ENCODE measurements at regions not wholly inside any gene's neighbourhood (a gene's known extent, or its start where the extent isn't known, plus 50 kb on each side); places are given as distances from the start of the nearest gene placed in this dataset.

GRCh38 chr2:193693758-193694157 lies 1499.0 kb upstream of the TMEFF2 start:
- CTCF ChIA-PET, result interaction anchor here (1.0 to 5.0 kb wide), 2 partner anchors 192 to 270 kb away, joined by 4 to 49 read pairs; no protein-coding TSS in a partner anchor
- Histone ChIP-seq H3K9ac (replicated peaks; ENCODE audit: extremely low read depth, insufficient read depth, low read length) (no peak overlapping the region), H3K27me3 (ENCODE audit: control insufficient read depth in 2 of 2, insufficient read depth in 2 of 2, low read length in 2 of 2) (no peaks in the 10 kb centered on the region), H3K4me1 (ENCODE audit: control insufficient read depth, extremely low read depth, insufficient read depth, low read length) (no peaks in the 10 kb centered on the region), H2AFZ (ENCODE audit: low read depth, low read length) (peak overlapping the region; percentile 45), H3K4me2 (ENCODE audit: insufficient read depth, low read length) (no peak overlapping the region), H3K9me3 (replicated peaks; ENCODE audit: control insufficient read depth, insufficient read depth, low read length) (no peaks in the 10 kb centered on the region), H3K27ac (ENCODE audit: insufficient read depth, low read depth, low read length) (no peak overlapping the region), H3K9me1 (replicated peaks; ENCODE audit: control insufficient read depth, extremely low read depth, insufficient read depth, low read length) (no peaks in the 10 kb centered on the region), H3K79me2 (ENCODE audit: control insufficient read depth, insufficient read depth, low read length) (no peaks in the 10 kb centered on the region), H4K20me1 (replicated peaks; ENCODE audit: control insufficient read depth, extremely low read depth, insufficient read depth, low read length) (no peaks in the 10 kb centered on the region), H3K4me3 (replicated peaks in 1 of 3; ENCODE audit: insufficient read depth in 1 of 3, low read depth in 1 of 3, low read length in 3 of 3) (no peak overlapping the region), H3K36me3 (ENCODE audit: control insufficient read depth in 2 of 2, extremely low read depth in 1 of 2, insufficient read depth in 2 of 2, low read length in 2 of 2) (no peaks in the 10 kb centered on the region)
- no TSS peak for BruUV-seq (replicated peaks)
- POLR2A ChIA-PET, result no interaction called here
- intact Hi-C loops (cut with micrococcal nuclease), result loop anchor here (2.0 kb wide), 1 partner anchor 1125 kb away; no protein-coding TSS in a partner anchor
- DNase-seq (ENCODE audit: low read depth, low spot score), result no peak
- peak; percentile 12 for FAIRE-seq
- dilution Hi-C loops (cut with MboI; ENCODE audit: extremely low pct_ligation_motif_present, low sequenced_read_pairs), result no loop called here
- TF ChIP-seq GATA2 (IDR thresholded peaks at IDR 0.05; ENCODE audit: insufficient read depth, insufficient read length, low read depth, low read length) (no peak), EZH2 (IDR thresholded peaks at IDR 0.05; ENCODE audit: borderline replicate concordance, low read depth, low read length, severe bottlenecking) (no peak), POLR2A (IDR thresholded peaks at IDR 0.05; ENCODE audit: low read depth, low read length) (no peak), CTCF (IDR thresholded peaks at IDR 0.05; ENCODE audit: extremely low read depth in 1 of 2, insufficient read depth in 1 of 2, low read depth in 1 of 2, low read length in 2 of 2) (no peak), JUN (IDR thresholded peaks at IDR 0.05; ENCODE audit: borderline replicate concordance, insufficient read depth, insufficient read length, low read depth) (no peak), MYC (IDR thresholded peaks at IDR 0.05; ENCODE audit: low read depth, low read length) (no peak), POLR2AphosphoS5 (IDR thresholded peaks at IDR 0.05; ENCODE audit: insufficient read depth, low read depth, low read length) (no peak)
- TF ChIP-seq, protein P1, sequence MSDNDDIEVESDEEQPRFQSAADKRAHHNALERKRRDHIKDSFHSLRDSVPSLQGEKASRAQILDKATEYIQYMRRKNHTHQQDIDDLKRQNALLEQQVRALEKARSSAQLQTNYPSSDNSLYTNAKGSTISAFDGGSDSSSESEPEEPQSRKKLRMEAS (IDR thresholded peaks at IDR 0.05; ENCODE audit: insufficient read depth, insufficient read length), result no peak

Measured in endothelial cell of umbilical vein (primary cell).